ENCODE measurements at regions not wholly inside any gene's neighbourhood (a gene's known extent, or its start where the extent isn't known, plus 50 kb on each side); places are given as distances from the start of the nearest gene placed in this dataset.

DNA sequence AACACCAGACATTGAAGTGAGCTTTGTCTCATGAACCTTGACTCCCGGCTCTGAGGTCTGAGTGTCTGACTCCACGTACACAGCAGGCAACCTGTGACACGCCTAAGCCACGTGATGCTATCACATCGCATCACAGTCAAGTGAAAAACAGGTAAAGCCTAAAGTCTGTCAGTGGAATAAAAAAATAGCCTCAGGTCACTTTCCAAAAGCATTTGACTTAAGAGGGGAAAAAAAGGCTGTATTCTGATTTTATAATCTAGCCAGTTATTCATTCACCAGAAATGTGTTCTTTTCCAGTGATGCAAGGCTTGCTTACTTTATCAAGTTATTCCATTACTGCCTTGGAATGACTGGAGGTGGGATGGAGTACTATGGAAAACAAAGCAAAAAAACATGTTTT lies 163.2 kb upstream of the HMCN1 start:
- 57 to 65% methylated on average over 5 of the region's 5 CpGs for WGBS, 2 donors
- Histone ChIP-seq H3K4me1 (ENCODE audit: control insufficient read depth in 2 of 2, insufficient read depth in 2 of 2, low read length in 1 of 2) (no peaks in the 10 kb centered on the region), H3K4me3 (ENCODE audit: low read depth in 1 of 2, low read length in 2 of 2) (no peak overlapping the region)

GRCh38 chr1:185568155-185569123 lies 165.8 kb upstream of the HMCN1 start:
- Histone ChIP-seq H3K27me3 (ENCODE audit: control insufficient read depth in 1 of 2, insufficient read depth in 2 of 2, low read length in 2 of 2) (no peaks in the 10 kb centered on the region), H3K4me3 (ENCODE audit: low read depth in 1 of 2, low read length in 2 of 2) (no peak overlapping the region), H3K36me3 (ENCODE audit: control insufficient read depth in 2 of 2, insufficient read depth in 2 of 2, low read length in 1 of 2) (no peaks in the 10 kb centered on the region), H3K27ac (ENCODE audit: low read depth in 2 of 2, low read length in 1 of 2) (no peak overlapping the region), H3K4me1 (ENCODE audit: control insufficient read depth in 2 of 2, insufficient read depth in 2 of 2, low read length in 1 of 2) (no peaks in the 10 kb centered on the region), H3K9me3 (ENCODE audit: control insufficient read depth in 2 of 2, insufficient read depth in 1 of 2, low read depth in 1 of 2, low read length in 1 of 2) (no peaks in the 10 kb centered on the region)
- 58 to 72% methylated on average over 3 of the region's 3 CpGs for WGBS, 2 donors

More for the DNA sequence above, 163.2 kb upstream of the HMCN1 start:
- no peaks in the 10 kb centered on the region for H3K9me3 ChIP-seq (ENCODE audit: control insufficient read depth in 2 of 2, insufficient read depth in 1 of 2, low read depth in 1 of 2, low read length in 1 of 2)
- no peak overlapping the region for H3K27ac ChIP-seq (ENCODE audit: low read depth in 2 of 2, low read length in 1 of 2)
- H3K27me3 ChIP-seq (ENCODE audit: control insufficient read depth in 1 of 2, insufficient read depth in 2 of 2, low read length in 2 of 2) = no peaks in the 10 kb centered on the region
- H3K36me3 ChIP-seq (ENCODE audit: control insufficient read depth in 2 of 2, insufficient read depth in 2 of 2, low read length in 1 of 2) = no peaks in the 10 kb centered on the region

GRCh38 chr1:185567440-185567839 lies 166.8 kb upstream of the HMCN1 start:
- WGBS, 2 donors = 29 to 34% methylated on average over 2 of the region's 2 CpGs
- Histone ChIP-seq H3K36me3 (ENCODE audit: control insufficient read depth in 2 of 2, insufficient read depth in 2 of 2, low read length in 1 of 2) (no peaks in the 10 kb centered on the region), H3K27ac (ENCODE audit: low read depth in 2 of 2, low read length in 1 of 2) (no peak overlapping the region), H3K9me3 (ENCODE audit: control insufficient read depth in 2 of 2, insufficient read depth in 1 of 2, low read depth in 1 of 2, low read length in 1 of 2) (no peaks in the 10 kb centered on the region), H3K27me3 (ENCODE audit: control insufficient read depth in 1 of 2, insufficient read depth in 2 of 2, low read length in 2 of 2) (no peaks in the 10 kb centered on the region), H3K4me1 (ENCODE audit: control insufficient read depth in 2 of 2, insufficient read depth in 2 of 2, low read length in 1 of 2) (no peaks in the 10 kb centered on the region), H3K4me3 (ENCODE audit: low read depth in 1 of 2, low read length in 2 of 2) (no peak overlapping the region)

DNA sequence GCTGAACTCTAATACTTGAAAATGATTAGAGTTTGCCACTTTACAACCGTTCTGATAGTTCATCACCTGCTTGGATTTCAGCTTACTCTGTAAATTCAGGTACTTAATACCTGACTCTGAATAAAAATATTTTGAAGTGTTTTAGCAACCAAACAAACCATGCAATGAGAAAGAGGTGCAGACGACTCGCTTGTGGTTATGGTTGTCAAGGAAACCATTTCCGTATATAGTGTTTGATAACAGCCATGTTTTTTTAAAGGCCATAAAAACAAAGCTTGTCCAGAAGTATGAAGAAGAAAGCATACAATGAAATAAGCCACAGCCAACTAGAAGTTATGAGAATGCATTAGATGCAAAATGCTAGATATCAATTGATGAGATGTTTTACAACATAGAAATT lies 167.2 kb upstream of the HMCN1 start:
- 12 to 18% methylated on average over 4 of the region's 4 CpGs for whole genome bisulfite sequencing, 2 donors
- Histone ChIP-seq H3K9me3 (ENCODE audit: control insufficient read depth in 2 of 2, insufficient read depth in 1 of 2, low read depth in 1 of 2, low read length in 1 of 2) (no peaks in the 10 kb centered on the region), H3K27me3 (ENCODE audit: control insufficient read depth in 1 of 2, insufficient read depth in 2 of 2, low read length in 2 of 2) (no peaks in the 10 kb centered on the region), H3K4me1 (ENCODE audit: control insufficient read depth in 2 of 2, insufficient read depth in 2 of 2, low read length in 1 of 2) (no peaks in the 10 kb centered on the region), H3K36me3 (ENCODE audit: control insufficient read depth in 2 of 2, insufficient read depth in 2 of 2, low read length in 1 of 2) (no peaks in the 10 kb centered on the region), H3K27ac (ENCODE audit: low read depth in 2 of 2, low read length in 1 of 2) (no peak overlapping the region), H3K4me3 (ENCODE audit: low read depth in 1 of 2, low read length in 2 of 2) (no peak overlapping the region)

DNA sequence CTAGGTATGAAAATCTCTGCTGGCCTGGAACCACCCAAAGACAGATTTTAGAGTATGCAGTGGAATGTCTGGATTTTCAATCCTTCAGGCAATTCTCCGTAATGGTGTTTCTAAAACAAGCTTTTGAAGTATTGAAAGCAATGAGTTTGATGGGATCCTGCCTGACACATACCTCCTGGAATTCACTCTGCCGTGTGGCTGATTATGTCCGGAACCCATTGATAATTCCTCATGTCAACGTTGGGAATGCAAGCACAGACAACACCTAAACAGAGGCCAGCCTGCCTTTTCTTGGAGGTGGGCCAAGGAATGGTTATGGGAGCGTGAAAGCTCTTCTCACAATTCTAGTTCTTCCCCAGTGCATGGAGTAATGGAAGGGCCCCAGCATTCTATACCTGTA lies 168.9 kb upstream of the HMCN1 start:
- no peaks in the 10 kb centered on the region for H3K36me3 ChIP-seq (ENCODE audit: control insufficient read depth in 2 of 2, insufficient read depth in 2 of 2, low read length in 1 of 2)
- 46 to 51% methylated on average over 5 of the region's 5 CpGs for WGBS, 2 donors
- H3K27me3 ChIP-seq (ENCODE audit: control insufficient read depth in 1 of 2, insufficient read depth in 2 of 2, low read length in 2 of 2) = no peaks in the 10 kb centered on the region
- H3K4me3 ChIP-seq (ENCODE audit: low read depth in 1 of 2, low read length in 2 of 2) = no peak overlapping the region
- no peaks in the 10 kb centered on the region for H3K9me3 ChIP-seq (ENCODE audit: control insufficient read depth in 2 of 2, insufficient read depth in 1 of 2, low read depth in 1 of 2, low read length in 1 of 2)
- no peak overlapping the region for H3K27ac ChIP-seq (ENCODE audit: low read depth in 2 of 2, low read length in 1 of 2)
- H3K4me1 ChIP-seq (ENCODE audit: control insufficient read depth in 2 of 2, insufficient read depth in 2 of 2, low read length in 1 of 2) = no peaks in the 10 kb centered on the region

GRCh38 chr1:185564816-185565215 lies 169.4 kb upstream of the HMCN1 start:
- Histone ChIP-seq H3K9me3 (ENCODE audit: control insufficient read depth in 2 of 2, insufficient read depth in 1 of 2, low read depth in 1 of 2, low read length in 1 of 2) (no peaks in the 10 kb centered on the region), H3K4me1 (ENCODE audit: control insufficient read depth in 2 of 2, insufficient read depth in 2 of 2, low read length in 1 of 2) (no peaks in the 10 kb centered on the region), H3K36me3 (ENCODE audit: control insufficient read depth in 2 of 2, insufficient read depth in 2 of 2, low read length in 1 of 2) (no peaks in the 10 kb centered on the region), H3K27me3 (ENCODE audit: control insufficient read depth in 1 of 2, insufficient read depth in 2 of 2, low read length in 2 of 2) (no peaks in the 10 kb centered on the region), H3K27ac (ENCODE audit: low read depth in 2 of 2, low read length in 1 of 2) (peak overlapping the region in 1 of 2 donors; percentile 21), H3K4me3 (ENCODE audit: low read depth in 1 of 2, low read length in 2 of 2) (no peak overlapping the region)
- 74 to 83% methylated on average over 1 of the region's 1 CpG for WGBS, 2 donors

- Histone ChIP-seq H3K9me3 (ENCODE audit: control insufficient read depth in 2 of 2, insufficient read depth in 1 of 2, low read depth in 1 of 2, low read length in 1 of 2) (no peaks in the 10 kb centered on the region), H3K36me3 (ENCODE audit: control insufficient read depth in 2 of 2, insufficient read depth in 2 of 2, low read length in 1 of 2) (no peaks in the 10 kb centered on the region), H3K4me3 (ENCODE audit: low read depth in 1 of 2, low read length in 2 of 2) (no peak overlapping the region), H3K27me3 (ENCODE audit: control insufficient read depth in 1 of 2, insufficient read depth in 2 of 2, low read length in 2 of 2) (no peaks in the 10 kb centered on the region), H3K4me1 (ENCODE audit: control insufficient read depth in 2 of 2, insufficient read depth in 2 of 2, low read length in 1 of 2) (no peaks in the 10 kb centered on the region), H3K27ac (ENCODE audit: low read depth in 2 of 2, low read length in 1 of 2) (no peak overlapping the region)
- 50 to 58% methylated on average over 6 of the region's 6 CpGs for WGBS, 2 donors
These were observed 171.5 kb upstream of the HMCN1 start for GRCh38 chr1:185562461-185563359.

DNA sequence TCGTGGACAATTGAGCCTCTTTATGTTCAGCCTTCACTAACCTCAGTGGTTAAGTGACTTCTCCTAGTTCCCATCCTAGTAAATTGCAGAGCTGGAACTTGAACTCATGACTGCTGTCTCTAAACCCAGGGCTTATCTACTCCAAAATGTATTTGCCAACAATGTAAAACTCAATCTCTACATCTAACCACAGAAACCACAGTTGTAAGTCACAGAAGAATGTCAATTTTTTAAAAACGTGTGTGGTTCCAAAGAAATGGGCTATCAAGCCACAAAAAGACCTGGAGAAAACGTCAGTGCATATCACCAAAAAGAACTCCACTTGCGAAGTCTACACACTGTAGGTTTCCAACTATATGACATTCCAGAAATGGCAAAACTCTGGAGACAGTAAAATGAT lies 172.6 kb upstream of the HMCN1 start:
- no peaks in the 10 kb centered on the region for H3K27me3 ChIP-seq (ENCODE audit: control insufficient read depth in 1 of 2, insufficient read depth in 2 of 2, low read length in 2 of 2)
- no peak overlapping the region for H3K27ac ChIP-seq (ENCODE audit: low read depth in 2 of 2, low read length in 1 of 2)
- H3K36me3 ChIP-seq (ENCODE audit: control insufficient read depth in 2 of 2, insufficient read depth in 2 of 2, low read length in 1 of 2) = no peaks in the 10 kb centered on the region
- H3K4me3 ChIP-seq (ENCODE audit: low read depth in 1 of 2, low read length in 2 of 2) = no peak overlapping the region
- no peaks in the 10 kb centered on the region for H3K9me3 ChIP-seq (ENCODE audit: control insufficient read depth in 2 of 2, insufficient read depth in 1 of 2, low read depth in 1 of 2, low read length in 1 of 2)
- no peaks in the 10 kb centered on the region for H3K4me1 ChIP-seq (ENCODE audit: control insufficient read depth in 2 of 2, insufficient read depth in 2 of 2, low read length in 1 of 2)
- WGBS, 2 donors = 67 to 71% methylated on average over 4 of the region's 4 CpGs

DNA sequence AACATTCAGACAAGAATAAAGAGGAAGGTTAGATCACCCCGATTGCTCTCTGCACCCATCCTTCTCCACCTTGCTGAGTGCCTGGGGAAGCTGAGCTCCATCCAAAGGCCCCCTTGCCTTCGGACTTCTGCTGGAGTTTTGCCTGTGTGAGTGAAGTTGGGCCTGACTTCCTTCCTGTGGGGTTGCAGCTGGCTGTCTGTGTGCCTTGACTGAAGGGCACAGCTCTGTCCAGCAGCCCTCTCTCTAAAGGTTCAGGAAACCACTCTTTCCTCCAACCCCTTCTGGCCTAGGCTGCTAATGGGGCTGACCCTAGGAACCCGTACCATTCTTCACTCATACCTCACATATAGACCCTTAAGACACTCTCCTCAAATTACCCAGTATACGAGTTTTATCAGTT lies 173.4 kb upstream of the HMCN1 start:
- Histone ChIP-seq H3K36me3 (ENCODE audit: control insufficient read depth in 2 of 2, insufficient read depth in 2 of 2, low read length in 1 of 2) (no peaks in the 10 kb centered on the region), H3K4me3 (ENCODE audit: low read depth in 1 of 2, low read length in 2 of 2) (no peak overlapping the region), H3K27ac (ENCODE audit: low read depth in 2 of 2, low read length in 1 of 2) (no peak overlapping the region), H3K9me3 (ENCODE audit: control insufficient read depth in 2 of 2, insufficient read depth in 1 of 2, low read depth in 1 of 2, low read length in 1 of 2) (no peaks in the 10 kb centered on the region), H3K27me3 (ENCODE audit: control insufficient read depth in 1 of 2, insufficient read depth in 2 of 2, low read length in 2 of 2) (no peaks in the 10 kb centered on the region), H3K4me1 (ENCODE audit: control insufficient read depth in 2 of 2, insufficient read depth in 2 of 2, low read length in 1 of 2) (no peaks in the 10 kb centered on the region)
- 68 to 73% methylated on average over 4 of the region's 4 CpGs for whole genome bisulfite sequencing, 2 donors
